ENCODE measurements at regions not wholly inside any gene's neighbourhood (a gene's known extent, or its start where the extent isn't known, plus 50 kb on each side); places are given as distances from the start of the nearest gene placed in this dataset.

GRCh38 chr4:179976777-179977176 lies 2266.4 kb upstream of the TENM3 start:
- Histone ChIP-seq H4K91ac (ENCODE audit: low read length) (no peak overlapping the region), H3K9me3 (ENCODE audit: control insufficient read depth, low read length) (peaks cover 11% of the 10 kb centered on the region), H2BK15ac (ENCODE audit: low read depth, poor library complexity, severe bottlenecking) (no peak overlapping the region), H3K4me2 (ENCODE audit: low read length, poor library complexity, severe bottlenecking) (no peak overlapping the region), H2BK5ac (ENCODE audit: low read depth, low read length, poor library complexity, severe bottlenecking) (no peak overlapping the region), H3K79me1 (replicated peaks; ENCODE audit: low read length, poor library complexity, severe bottlenecking) (no peaks in the 10 kb centered on the region), H2AFZ (ENCODE audit: low read depth, low read length) (no peak overlapping the region), H3K4me3 (ENCODE audit: insufficient read depth in 1 of 2, low read depth in 1 of 2, low read length in 2 of 2) (no peak overlapping the region), H2AK5ac (ENCODE audit: low read length, severe bottlenecking) (no peak overlapping the region), H3K18ac (ENCODE audit: low read depth in 1 of 2, low read length in 2 of 2) (no peak overlapping the region), H2BK12ac (ENCODE audit: low read length in 2 of 2) (no peak overlapping the region), H3K14ac (ENCODE audit: low read length in 2 of 2) (no peak overlapping the region), H3K9ac (ENCODE audit: low read length) (no peak overlapping the region), H4K8ac (ENCODE audit: low read length) (no peak overlapping the region), H3K23ac (ENCODE audit: low read length in 2 of 2) (no peak overlapping the region), H3K27ac (ENCODE audit: low read length, poor library complexity, severe bottlenecking) (no peak overlapping the region), H2BK120ac (ENCODE audit: low read depth, low read length) (no peak overlapping the region), H3K4me1 (ENCODE audit: control insufficient read depth, insufficient read depth, low read depth, low read length) (no peaks in the 10 kb centered on the region), H3K36me3 (ENCODE audit: control insufficient read depth in 1 of 2, insufficient read depth in 2 of 2, low read depth in 1 of 2, low read length in 2 of 2) (no peaks in the 10 kb centered on the region), H3K27me3 (ENCODE audit: control insufficient read depth in 1 of 2, insufficient read depth in 1 of 2, low read length in 2 of 2) (no peaks in the 10 kb centered on the region), H3K4ac (ENCODE audit: low read depth in 1 of 2, low read length in 2 of 2) (no peak overlapping the region)
- 55% methylated on average over 7 of the region's 7 CpGs for WGBS
- no peak for DNase-seq

DNA sequence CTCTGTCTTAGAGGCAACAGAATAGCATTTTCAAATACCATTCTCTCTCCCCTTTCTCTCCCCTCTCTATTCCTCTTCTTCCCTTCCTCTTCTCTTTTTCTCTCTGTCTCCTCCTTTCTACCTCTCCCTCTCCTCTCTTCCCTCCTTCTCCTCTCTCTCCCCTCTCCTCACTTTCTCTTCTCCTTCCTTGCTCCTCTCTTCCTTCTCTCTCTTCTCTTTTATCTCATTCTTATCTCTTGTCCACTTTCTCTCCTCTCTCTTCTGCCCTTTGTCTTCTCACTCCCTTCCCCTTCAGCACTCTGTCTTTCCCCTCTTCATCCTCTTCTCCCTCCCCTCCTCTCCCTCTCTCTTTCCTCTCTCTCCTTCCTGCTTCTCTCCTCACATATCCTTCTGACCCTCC lies 2265.8 kb upstream of the TENM3 start:
- no peak overlapping the region for H3K4me3 ChIP-seq (ENCODE audit: insufficient read depth in 1 of 2, low read depth in 1 of 2, low read length in 2 of 2)
- no peaks in the 10 kb centered on the region for H3K36me3 ChIP-seq (ENCODE audit: control insufficient read depth in 1 of 2, insufficient read depth in 2 of 2, low read depth in 1 of 2, low read length in 2 of 2)
- no peak overlapping the region for H3K9ac ChIP-seq (ENCODE audit: low read length)
- H3K4me1 ChIP-seq (ENCODE audit: control insufficient read depth, insufficient read depth, low read depth, low read length) = no peaks in the 10 kb centered on the region
- no peak overlapping the region for H2AFZ ChIP-seq (ENCODE audit: low read depth, low read length)
- H3K27ac ChIP-seq (ENCODE audit: low read length, poor library complexity, severe bottlenecking) = no peak overlapping the region
- H4K8ac ChIP-seq (ENCODE audit: low read length) = no peak overlapping the region
- H3K14ac ChIP-seq (ENCODE audit: low read length in 2 of 2) = no peak overlapping the region
- no peak overlapping the region for H2AK5ac ChIP-seq (ENCODE audit: low read length, severe bottlenecking)
- no peak overlapping the region for H4K91ac ChIP-seq (ENCODE audit: low read length)
- H2BK15ac ChIP-seq (ENCODE audit: low read depth, poor library complexity, severe bottlenecking) = no peak overlapping the region
- no peak for DNase-seq
- H3K79me1 ChIP-seq (replicated peaks; ENCODE audit: low read length, poor library complexity, severe bottlenecking) = no peaks in the 10 kb centered on the region
- H3K23ac ChIP-seq (ENCODE audit: low read length in 2 of 2) = no peak overlapping the region
- H2BK12ac ChIP-seq (ENCODE audit: low read length in 2 of 2) = no peak overlapping the region
- no peaks in the 10 kb centered on the region for H3K27me3 ChIP-seq (ENCODE audit: control insufficient read depth in 1 of 2, insufficient read depth in 1 of 2, low read length in 2 of 2)
- no peak overlapping the region for H2BK120ac ChIP-seq (ENCODE audit: low read depth, low read length)
- H2BK5ac ChIP-seq (ENCODE audit: low read depth, low read length, poor library complexity, severe bottlenecking) = no peak overlapping the region
- peaks cover 11% of the 10 kb centered on the region for H3K9me3 ChIP-seq (ENCODE audit: control insufficient read depth, low read length)
- H3K4me2 ChIP-seq (ENCODE audit: low read length, poor library complexity, severe bottlenecking) = no peak overlapping the region
- no peak overlapping the region for H3K18ac ChIP-seq (ENCODE audit: low read depth in 1 of 2, low read length in 2 of 2)
- no peak overlapping the region for H3K4ac ChIP-seq (ENCODE audit: low read depth in 1 of 2, low read length in 2 of 2)

DNA sequence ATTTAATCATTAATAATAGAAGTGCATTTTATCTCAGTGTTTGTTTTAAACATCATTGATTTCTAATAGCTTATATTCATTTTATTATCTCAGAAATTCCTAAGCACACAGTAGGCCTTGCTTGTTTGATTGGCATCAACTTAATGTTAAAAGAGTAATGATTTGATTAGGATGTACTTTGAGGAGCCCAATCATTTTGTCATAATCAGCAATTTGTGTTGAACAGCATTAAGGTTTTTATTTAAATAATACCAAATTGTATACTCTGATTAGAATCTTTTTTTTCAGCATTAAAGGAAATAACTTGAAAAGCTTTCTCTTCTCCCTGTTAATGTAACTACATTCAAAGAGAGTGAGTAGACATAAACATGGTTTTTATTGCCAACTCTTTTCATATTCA lies 2262.0 kb upstream of the TENM3 start:
- Histone ChIP-seq H2AFZ (ENCODE audit: low read depth, low read length) (no peak overlapping the region), H2BK12ac (ENCODE audit: low read length in 2 of 2) (no peak overlapping the region), H3K27me3 (ENCODE audit: control insufficient read depth in 1 of 2, insufficient read depth in 1 of 2, low read length in 2 of 2) (no peaks in the 10 kb centered on the region), H3K9me3 (ENCODE audit: control insufficient read depth, low read length) (peaks cover 4% of the 10 kb centered on the region), H3K23ac (ENCODE audit: low read length in 2 of 2) (no peak overlapping the region), H2BK5ac (ENCODE audit: low read depth, low read length, poor library complexity, severe bottlenecking) (no peak overlapping the region), H3K4me2 (ENCODE audit: low read length, poor library complexity, severe bottlenecking) (no peak overlapping the region), H3K18ac (ENCODE audit: low read depth in 1 of 2, low read length in 2 of 2) (no peak overlapping the region), H3K4ac (ENCODE audit: low read depth in 1 of 2, low read length in 2 of 2) (no peak overlapping the region), H3K4me3 (ENCODE audit: insufficient read depth in 1 of 2, low read depth in 1 of 2, low read length in 2 of 2) (no peak overlapping the region), H2AK5ac (ENCODE audit: low read length, severe bottlenecking) (no peak overlapping the region), H3K79me1 (replicated peaks; ENCODE audit: low read length, poor library complexity, severe bottlenecking) (no peaks in the 10 kb centered on the region), H2BK120ac (ENCODE audit: low read depth, low read length) (no peak overlapping the region), H4K8ac (ENCODE audit: low read length) (no peak overlapping the region), H3K27ac (ENCODE audit: low read length, poor library complexity, severe bottlenecking) (no peak overlapping the region), H3K9ac (ENCODE audit: low read length) (no peak overlapping the region), H2BK15ac (ENCODE audit: low read depth, poor library complexity, severe bottlenecking) (no peak overlapping the region), H3K4me1 (ENCODE audit: control insufficient read depth, insufficient read depth, low read depth, low read length) (no peaks in the 10 kb centered on the region), H3K36me3 (ENCODE audit: control insufficient read depth in 1 of 2, insufficient read depth in 2 of 2, low read depth in 1 of 2, low read length in 2 of 2) (no peaks in the 10 kb centered on the region), H3K14ac (ENCODE audit: low read length in 2 of 2) (no peak overlapping the region), H4K91ac (ENCODE audit: low read length) (no peak overlapping the region)
- no peak for DNase-seq

DNA sequence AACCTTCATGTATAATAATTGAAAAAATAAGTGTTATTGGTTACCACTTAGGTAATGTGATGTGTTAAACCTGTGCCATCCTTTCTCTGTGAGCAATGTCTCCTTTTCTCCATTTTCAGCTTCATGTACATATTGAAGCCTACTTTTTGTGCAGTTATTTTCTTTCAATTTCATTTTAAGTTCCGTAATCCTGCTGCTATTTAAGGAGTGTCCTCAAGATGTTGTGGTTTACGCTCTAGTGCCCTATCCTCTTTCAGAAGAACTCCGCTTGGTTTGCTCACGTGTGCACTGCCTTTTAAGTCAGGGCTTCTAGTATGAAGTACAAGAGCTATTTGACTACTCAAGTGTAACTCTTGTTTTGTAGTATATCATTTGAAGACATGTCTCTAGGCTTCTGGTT lies 2253.2 kb upstream of the TENM3 start:
- H2AFZ ChIP-seq (ENCODE audit: low read depth, low read length) = no peak overlapping the region
- H3K27me3 ChIP-seq (ENCODE audit: control insufficient read depth in 1 of 2, insufficient read depth in 1 of 2, low read length in 2 of 2) = no peaks in the 10 kb centered on the region
- no peak overlapping the region for H4K91ac ChIP-seq (ENCODE audit: low read length)
- H2BK15ac ChIP-seq (ENCODE audit: low read depth, poor library complexity, severe bottlenecking) = no peak overlapping the region
- H2BK5ac ChIP-seq (ENCODE audit: low read depth, low read length, poor library complexity, severe bottlenecking) = no peak overlapping the region
- DNase-seq = no peak
- H3K27ac ChIP-seq (ENCODE audit: low read length, poor library complexity, severe bottlenecking) = no peak overlapping the region
- no peak overlapping the region for H4K8ac ChIP-seq (ENCODE audit: low read length)
- no peak overlapping the region for H3K9ac ChIP-seq (ENCODE audit: low read length)
- no peaks in the 10 kb centered on the region for H3K79me1 ChIP-seq (replicated peaks; ENCODE audit: low read length, poor library complexity, severe bottlenecking)
- no peaks in the 10 kb centered on the region for H3K36me3 ChIP-seq (ENCODE audit: control insufficient read depth in 1 of 2, insufficient read depth in 2 of 2, low read depth in 1 of 2, low read length in 2 of 2)
- no peak overlapping the region for H3K23ac ChIP-seq (ENCODE audit: low read length in 2 of 2)
- H3K18ac ChIP-seq (ENCODE audit: low read depth in 1 of 2, low read length in 2 of 2) = no peak overlapping the region
- no peak overlapping the region for H3K14ac ChIP-seq (ENCODE audit: low read length in 2 of 2)
- no peak overlapping the region for H2BK12ac ChIP-seq (ENCODE audit: low read length in 2 of 2)
- H3K4me3 ChIP-seq (ENCODE audit: insufficient read depth in 1 of 2, low read depth in 1 of 2, low read length in 2 of 2) = no peak overlapping the region
- H3K9me3 ChIP-seq (ENCODE audit: control insufficient read depth, low read length) = peaks cover 5% of the 10 kb centered on the region
- 72% methylated on average over 4 of the region's 4 CpGs for WGBS
- H3K4me1 ChIP-seq (ENCODE audit: control insufficient read depth, insufficient read depth, low read depth, low read length) = no peaks in the 10 kb centered on the region
- H2AK5ac ChIP-seq (ENCODE audit: low read length, severe bottlenecking) = no peak overlapping the region
- no peak overlapping the region for H3K4ac ChIP-seq (ENCODE audit: low read depth in 1 of 2, low read length in 2 of 2)
- no peak overlapping the region for H2BK120ac ChIP-seq (ENCODE audit: low read depth, low read length)
- H3K4me2 ChIP-seq (ENCODE audit: low read length, poor library complexity, severe bottlenecking) = no peak overlapping the region

Data from mesenchymal stem cell (in vitro differentiated cells and primary cell).